ENCODE measurements at regions not wholly inside any gene's neighbourhood (a gene's known extent, or its start where the extent isn't known, plus 50 kb on each side); places are given as distances from the start of the nearest gene placed in this dataset.
"Not testable (repeated sequence)": the region's sequence is repeated elsewhere in the genome, so short reads cannot be mapped to it uniquely, and the experiment has no call there.

DNA sequence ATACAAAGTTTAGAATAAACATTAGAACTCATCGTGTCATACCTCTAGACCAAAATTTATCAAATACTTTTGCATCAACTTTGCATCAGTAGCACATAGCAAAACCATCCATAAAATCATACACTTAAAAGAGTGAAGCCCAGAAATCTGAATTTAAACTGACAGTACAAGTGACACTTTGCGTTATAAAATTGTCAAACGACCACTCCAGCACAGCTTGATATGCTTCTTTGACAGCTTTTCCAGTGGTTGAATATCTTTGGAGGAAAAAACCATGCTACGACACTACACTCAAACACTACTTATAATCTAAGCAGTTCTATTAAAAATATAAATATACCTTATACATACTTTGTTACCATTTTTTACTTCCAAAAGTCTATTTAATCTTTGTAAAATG lies 1644.4 kb downstream of the STIM2 start:
- FAIRE-seq = no peak
- DNase-seq (ENCODE audit: insufficient read length, low spot score) = no peak
- TF ChIP-seq, protein P1, sequence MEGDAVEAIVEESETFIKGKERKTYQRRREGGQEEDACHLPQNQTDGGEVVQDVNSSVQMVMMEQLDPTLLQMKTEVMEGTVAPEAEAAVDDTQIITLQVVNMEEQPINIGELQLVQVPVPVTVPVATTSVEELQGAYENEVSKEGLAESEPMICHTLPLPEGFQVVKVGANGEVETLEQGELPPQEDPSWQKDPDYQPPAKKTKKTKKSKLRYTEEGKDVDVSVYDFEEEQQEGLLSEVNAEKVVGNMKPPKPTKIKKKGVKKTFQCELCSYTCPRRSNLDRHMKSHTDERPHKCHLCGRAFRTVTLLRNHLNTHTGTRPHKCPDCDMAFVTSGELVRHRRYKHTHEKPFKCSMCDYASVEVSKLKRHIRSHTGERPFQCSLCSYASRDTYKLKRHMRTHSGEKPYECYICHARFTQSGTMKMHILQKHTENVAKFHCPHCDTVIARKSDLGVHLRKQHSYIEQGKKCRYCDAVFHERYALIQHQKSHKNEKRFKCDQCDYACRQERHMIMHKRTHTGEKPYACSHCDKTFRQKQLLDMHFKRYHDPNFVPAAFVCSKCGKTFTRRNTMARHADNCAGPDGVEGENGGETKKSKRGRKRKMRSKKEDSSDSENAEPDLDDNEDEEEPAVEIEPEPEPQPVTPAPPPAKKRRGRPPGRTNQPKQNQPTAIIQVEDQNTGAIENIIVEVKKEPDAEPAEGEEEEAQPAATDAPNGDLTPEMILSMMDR (IDR thresholded peaks at IDR 0.05; ENCODE audit: insufficient read depth, missing control alignments) = no peak

DNA sequence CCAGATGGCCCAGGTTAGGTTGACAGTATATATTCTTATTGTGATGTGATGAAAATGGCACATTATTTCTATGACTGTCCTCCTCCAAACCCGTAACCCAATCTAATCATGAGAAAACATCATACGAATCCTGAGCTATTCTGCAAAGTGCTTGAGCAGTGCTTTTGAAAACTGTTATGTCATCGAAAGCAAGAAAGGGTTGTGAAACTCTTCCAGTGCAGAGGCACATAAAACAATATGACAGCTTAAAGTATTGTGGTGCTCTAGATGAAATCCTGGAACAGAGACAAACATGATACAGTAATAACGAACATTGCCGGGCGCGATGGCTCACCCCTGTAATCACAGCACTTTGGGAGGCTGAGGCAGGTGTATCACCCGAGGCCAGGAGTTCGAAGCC lies 1648.0 kb downstream of the STIM2 start:
- no peak for FAIRE-seq

DNA sequence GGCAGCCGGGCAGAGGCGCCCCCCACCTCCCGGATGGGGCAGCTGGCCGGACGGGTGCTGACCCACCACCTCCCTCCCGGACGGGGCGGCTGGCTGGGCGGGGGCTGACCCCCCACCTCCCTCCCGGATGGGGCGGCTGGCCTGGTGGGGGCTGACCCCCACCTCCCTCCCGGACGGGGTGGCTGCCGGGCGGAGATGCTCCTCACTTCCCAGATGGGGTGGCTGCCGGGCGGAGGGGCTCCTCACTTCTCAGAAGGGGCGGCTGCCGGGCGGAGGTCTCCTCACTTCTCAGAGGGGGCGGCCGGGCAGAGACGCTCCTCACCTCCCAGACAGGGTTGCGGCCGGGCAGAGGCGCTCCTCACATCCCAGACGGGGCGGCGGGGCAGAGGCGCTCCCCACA lies 1654.1 kb downstream of the STIM2 start:
- DNase-seq (ENCODE audit: insufficient read length, low spot score); FAIRE-seq: not testable (repeated sequence)

More for the DNA sequence above, 1648.0 kb downstream of the STIM2 start:
- DNase-seq (ENCODE audit: insufficient read length, low spot score) = no peak
- TF ChIP-seq, protein P1 (IDR thresholded peaks at IDR 0.05; ENCODE audit: insufficient read depth, missing control alignments) = no peak

DNA sequence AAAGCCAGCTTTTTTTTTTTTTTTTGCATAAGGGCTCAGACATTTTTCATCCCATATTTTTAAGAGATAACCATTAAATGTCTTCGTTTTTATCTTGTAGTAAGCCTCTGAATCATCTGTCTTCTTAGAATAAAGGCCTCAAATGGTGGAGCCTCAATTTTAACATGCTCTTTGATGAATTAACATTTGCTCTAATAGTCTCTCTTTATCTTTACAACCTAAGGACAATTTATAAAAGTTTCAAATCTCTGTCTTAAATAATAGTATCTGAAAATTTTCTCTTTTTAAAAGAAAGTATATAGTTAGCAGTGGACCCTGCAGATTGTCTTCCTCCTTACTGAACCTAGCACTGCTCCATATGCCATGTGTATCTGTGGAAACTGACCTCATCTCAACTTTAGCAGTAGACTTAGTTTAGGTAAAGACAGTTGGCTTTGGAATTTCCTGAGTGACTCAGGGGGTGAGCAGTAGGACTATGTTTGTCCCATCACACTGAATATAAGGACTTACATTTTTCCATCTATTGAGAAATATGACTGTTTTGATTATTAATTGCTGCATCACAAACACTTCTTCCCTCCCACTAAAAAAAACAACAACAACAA lies 1658.0 kb downstream of the STIM2 start:
- TF ChIP-seq, protein P1 (IDR thresholded peaks at IDR 0.05; ENCODE audit: insufficient read depth, missing control alignments) = no peak
- DNase-seq (ENCODE audit: insufficient read length, low spot score) (no peak), FAIRE-seq (no peak)

DNA sequence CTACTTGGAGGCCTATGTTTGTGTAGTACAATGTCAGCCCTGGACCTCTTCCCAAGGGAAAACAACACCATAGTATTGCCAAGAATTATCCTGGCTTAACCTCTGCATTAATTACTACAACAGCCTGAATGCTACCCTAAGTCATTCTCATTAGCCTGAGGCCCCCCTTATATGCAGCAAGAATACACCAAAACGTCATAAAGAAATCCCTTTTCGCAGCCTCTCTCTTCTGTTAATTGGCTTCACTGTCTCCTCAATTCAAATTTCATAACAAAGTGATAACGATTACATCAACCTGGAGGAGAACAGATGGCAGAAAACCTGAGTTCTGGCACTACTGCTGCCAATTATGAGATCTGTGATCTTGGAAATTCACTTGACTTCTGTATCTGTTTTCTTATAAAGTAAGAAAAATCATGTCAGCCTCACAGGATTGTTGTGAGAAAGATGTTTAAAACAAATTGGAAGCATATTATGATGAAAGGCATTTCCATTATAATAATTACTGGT lies 1663.1 kb downstream of the STIM2 start:
- FAIRE-seq (peak; percentile 93), DNase-seq (ENCODE audit: insufficient read length, low spot score) (no peak)
- TF ChIP-seq, protein P1 (IDR thresholded peaks at IDR 0.05; ENCODE audit: insufficient read depth, missing control alignments) = no peak

DNA sequence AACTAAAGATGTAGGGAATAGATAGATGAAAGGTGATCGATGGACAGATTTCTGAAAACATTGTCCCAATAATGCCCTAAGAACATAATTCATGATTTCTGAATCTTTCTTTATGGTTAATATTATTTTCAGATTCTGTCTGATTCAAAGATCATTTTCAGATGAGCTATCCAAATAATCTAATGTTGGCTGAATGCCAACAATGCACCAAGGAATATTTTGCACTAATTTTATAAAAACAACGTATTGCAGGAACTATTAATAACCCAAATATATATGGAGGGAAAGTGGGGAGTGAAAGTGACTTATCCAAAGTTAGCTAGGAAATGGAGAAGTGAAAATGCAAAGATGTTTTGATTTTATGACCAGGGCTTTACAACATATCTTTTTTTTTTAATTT lies 1675.5 kb downstream of the STIM2 start:
- FAIRE-seq (no peak), DNase-seq (ENCODE audit: insufficient read length, low spot score) (no peak)
- TF ChIP-seq, protein P1 (IDR thresholded peaks at IDR 0.05; ENCODE audit: insufficient read depth, missing control alignments) = no peak

DNA sequence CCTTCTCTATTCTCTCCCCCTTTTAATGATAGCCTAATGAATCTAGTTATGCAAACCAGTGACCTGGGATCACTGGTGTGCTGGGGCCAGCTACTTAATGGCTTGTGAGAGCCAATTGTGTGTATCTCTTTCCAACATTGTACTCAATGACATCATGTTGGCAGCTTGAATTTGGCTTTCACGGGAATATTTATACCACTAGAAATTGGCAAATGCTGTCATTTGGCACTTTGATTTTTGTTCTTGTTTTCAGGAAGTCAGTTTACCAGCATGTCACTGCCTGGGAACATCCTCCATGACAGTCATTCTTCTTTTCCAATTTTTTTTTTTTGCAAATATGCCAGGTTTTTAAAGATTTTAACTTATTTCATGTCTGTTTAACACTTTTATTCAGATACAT lies 1685.3 kb downstream of the STIM2 start:
- FAIRE-seq = no peak

More for the DNA sequence above, 1685.3 kb downstream of the STIM2 start:
- TF ChIP-seq, protein P1 (IDR thresholded peaks at IDR 0.05; ENCODE audit: insufficient read depth, missing control alignments) = no peak
- DNase-seq (ENCODE audit: insufficient read length, low spot score) = no peak
